ENCODE measurements at regions not wholly inside any gene's neighbourhood (a gene's known extent, or its start where the extent isn't known, plus 50 kb on each side); places are given as distances from the start of the nearest gene placed in this dataset.
"Not testable (repeated sequence)": the region's sequence is repeated elsewhere in the genome, so short reads cannot be mapped to it uniquely, and the experiment has no call there.

DNA sequence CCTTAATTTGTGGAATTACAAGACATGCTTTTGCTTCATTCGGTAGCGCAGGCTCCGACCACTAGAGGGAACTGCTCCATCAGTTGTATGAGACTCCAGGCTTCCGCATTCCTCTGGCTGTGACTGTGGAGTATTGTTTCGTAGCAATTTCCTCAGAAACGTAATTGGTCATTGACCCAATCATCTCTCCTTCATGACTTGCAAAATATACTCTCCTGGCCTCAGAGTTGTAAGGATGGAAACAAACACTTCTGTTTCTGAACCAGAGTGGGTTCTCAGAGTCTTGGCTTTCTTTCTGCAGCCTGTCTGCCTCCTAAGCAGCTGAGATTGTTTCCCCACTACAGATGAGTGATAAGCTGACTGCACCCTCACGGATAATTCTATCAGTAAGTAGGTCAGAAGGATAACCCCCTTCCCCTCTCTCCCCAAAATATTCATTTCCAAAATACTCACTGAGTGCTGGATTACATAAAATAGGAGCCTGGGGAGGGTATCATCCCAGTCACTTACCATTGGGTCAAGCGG is 146.8 kb upstream of the ZC3H12C start:
- peak; percentile 8 to 24 for DNase-seq

DNA sequence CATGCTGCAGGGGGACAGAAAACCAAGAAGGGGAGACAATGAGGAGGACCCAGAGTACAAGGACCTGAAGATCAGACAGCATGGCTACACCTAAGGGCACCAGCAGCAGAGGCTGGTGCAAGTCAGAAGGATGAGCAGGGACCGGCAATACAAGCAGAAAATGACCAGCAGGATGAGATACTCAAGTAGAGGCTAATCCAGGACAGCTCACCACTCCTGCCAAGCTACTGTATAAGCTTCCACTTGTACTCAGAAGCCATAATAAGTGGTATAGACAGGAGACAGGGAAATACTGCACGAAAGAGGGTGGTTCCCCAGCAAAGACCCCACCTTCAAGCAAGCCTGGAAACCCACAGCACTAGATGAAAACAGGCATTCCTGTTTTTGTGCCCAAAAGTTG is 138.7 kb upstream of the ZC3H12C start:
- no peak for DNase-seq

DNA sequence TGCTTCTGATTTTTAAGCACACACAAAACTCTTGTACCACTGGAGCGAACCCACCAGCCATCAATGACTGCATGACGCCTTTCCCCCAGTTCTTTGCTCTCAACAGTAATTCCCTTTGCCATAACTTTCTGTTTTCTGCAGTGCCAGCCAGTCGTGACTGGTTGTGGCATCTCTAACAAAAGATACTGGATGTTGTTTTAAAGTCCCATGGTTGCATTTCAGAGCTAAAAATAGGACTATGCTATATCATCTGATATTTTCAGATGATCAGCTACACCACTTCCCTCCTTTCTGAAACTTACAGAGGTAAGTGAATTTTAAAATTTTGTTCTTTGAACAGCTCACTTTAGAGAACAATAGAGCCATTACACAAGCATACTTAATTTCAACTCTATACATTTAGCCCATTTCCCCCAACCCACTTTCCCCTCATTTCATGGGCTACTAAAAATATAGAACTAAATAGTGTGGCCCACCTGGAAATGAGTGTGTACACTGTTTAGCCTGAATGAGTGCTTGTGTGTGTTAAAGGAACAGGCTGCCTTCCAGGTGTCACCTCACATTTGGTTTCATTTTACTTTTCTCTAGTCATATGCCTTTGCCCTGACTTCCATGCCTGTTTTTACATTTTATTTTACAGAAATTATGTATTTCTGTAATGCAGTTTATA is 136.9 kb upstream of the ZC3H12C start:
- DNase-seq, result no peak

DNA sequence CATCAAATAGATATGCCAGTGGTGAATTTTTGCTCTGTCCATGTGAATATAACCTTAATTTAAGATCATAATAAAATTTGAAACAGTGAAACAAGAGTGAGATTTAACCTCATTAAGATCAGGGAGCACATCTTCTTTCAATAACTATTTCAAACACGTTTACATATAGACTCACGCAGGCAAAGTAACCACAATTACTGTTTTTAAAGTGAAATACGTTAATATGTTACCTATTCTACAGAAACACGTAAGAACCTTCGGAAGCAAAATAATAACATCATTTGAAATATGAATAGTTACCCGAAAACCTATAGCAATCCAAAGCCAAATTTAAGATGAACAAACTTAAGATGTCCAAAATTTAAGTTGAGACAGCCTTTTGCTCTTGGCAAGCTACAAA is 136.2 kb upstream of the ZC3H12C start:
- no peak for DNase-seq

DNA sequence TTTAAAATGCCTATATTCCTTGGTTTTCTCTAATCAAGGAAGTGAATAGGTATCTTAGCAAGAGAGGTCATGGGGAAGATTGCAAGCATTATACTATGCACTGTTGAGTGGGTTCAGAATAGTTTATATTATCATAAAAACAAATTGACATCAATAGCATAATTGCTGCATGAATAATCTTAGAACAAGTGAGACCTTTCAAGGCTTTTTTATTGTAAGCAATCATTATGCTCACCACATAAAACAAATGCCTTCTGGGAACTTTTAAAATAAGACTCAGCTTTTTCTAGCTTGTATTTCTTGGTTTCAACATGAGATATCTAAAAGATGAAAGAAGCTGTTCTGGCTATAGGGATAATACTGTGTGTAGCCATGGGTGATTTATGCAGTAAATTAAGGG is 135.6 kb upstream of the ZC3H12C start:
- no peak for DNase-seq

DNA sequence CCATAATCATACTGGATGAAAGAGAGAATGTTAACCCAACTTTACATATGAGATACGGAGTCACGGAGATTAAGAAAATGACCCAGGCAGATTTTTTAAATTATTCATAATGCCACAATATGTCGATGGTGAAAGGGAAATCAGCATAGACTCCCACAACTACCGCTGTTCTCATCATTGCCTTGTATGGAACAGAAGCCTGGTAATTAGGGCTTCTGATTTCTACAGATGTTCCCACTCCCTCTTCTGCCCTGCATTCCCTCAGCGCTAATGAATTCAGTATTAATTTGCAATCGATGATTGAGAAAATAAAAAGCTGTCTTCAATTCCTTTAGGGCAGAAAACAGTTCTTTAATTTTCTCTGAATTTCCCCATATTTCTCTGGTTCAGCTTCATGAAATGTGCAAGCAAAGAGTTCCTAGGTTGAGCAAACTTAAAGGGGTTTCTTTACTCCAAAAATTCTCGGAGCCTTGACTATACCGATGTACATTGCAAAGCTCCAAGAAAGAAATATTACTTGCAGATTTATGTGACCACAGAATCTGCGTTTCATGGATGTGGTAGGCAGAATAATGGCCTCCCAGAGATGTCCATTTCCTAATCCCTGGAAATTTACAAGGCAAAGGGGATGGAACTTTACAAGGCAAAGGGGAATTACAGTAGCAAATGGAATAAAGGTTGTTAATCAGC is 134.9 kb upstream of the ZC3H12C start:
- DNase-seq, result no peak

DNA sequence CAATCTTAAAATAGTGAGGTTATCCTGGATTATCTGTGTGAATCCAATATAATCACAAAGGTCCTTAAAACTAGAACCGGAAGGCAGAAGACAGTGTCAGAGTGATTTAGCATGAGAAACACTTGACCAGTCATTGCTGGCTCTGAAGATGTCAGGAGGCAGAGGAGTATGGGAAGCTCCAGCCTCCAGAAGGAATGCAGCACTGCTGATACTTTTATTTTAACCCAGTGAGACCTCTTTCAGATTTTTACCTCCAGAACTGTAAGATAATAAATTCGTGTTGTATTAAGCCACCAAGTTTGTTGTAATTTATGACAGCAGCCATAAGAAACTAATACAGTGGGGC is 134.4 kb upstream of the ZC3H12C start:
- no peak for DNase-seq

DNA sequence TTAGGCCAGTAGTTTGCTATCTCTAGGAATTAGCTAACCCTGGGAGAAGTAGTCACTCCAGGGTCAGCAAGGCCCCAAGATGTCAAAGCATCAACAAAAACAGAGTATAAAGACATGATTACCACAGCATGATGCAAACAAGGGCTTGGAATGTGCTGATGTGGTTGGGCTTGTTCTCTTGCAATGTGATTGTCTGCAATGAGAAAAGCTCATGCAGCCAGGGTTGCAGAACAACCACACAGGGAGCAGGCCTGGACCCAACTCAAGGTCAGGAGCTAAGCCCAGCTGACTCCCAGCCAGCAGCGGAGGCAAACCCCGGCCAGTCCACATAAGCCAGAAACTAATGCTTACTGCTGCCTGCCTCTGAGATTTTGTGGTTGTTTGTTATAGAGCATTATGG is 132.4 kb upstream of the ZC3H12C start:
- no peak for DNase-seq

DNA sequence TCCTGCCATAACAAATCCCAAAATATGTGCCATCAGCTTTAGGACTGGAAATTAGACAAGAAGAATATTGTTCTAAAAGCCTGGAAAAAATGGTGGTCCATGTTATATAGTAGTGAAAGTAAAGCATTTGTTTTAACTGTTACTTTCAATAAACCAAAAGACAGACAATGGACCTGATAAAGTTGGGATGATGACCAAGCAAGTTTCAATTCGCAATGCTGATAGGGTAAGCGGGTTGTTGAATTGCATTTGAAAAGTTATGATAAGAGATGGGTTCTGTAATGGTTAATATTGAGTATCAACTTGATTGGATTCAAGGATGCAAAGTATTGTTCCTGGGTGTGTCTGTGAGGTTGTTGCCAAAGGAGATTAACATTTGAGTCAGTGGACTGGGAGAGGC is 131.9 kb upstream of the ZC3H12C start:
- DNase-seq, result no peak

DNA sequence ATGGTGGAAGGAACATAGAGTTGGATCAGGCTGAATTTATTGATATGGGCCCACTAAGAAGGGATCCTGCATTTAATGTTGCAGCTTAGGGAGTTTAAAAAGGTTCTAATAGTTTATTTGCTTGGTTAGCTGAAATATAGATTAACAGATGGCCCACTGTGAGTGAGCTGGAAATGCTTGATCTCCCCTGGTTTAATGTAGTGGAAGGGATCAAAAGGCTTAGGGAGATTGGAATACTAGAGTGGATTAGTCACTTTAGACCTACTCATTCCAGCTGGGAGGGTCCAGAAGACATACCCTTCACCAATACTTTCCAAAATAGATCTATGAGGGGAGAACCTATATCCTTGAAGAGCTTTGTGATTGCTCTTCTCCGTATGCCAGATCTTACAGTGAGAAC is 130.1 kb upstream of the ZC3H12C start:
- DNase-seq, result no peak

DNA sequence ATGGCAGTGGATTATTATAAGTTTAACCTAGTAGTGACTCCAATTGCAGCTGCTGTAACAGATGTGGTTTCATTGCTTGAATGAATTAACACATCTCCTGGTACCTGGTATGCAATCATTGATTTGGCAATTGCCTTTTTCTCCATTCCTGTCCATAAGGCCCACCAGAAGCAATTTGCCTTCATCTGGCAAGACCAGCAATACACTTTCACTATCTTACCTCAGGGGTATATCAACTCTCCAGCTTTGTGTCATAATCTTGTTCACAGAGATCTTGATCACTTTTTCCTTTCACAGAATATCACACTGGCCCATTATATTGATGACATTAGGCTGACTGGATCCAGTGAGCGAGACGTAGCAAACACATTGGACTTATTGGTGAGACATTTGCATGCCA is 128.7 kb upstream of the ZC3H12C start:
- no peak for DNase-seq

DNA sequence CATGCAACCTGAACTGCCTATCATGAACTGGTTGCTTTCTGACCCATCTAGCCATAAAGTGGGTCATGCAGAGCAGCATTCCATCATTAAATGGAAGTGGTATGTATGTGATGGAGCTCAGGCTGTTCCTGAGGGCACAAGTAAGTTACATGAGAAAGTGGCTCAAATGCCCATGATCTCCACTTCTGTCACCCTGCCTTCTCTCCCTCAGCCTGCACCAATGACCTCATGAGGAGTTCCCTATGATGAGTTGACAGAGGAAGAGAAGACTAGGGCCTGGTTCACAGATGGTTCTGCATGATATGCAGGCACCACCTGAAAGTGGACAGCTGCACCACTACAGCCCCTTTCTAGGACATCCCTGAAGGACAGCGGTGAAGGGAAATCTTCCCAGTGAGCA is 127.7 kb upstream of the ZC3H12C start:
- DNase-seq, result not testable (repeated sequence)

DNA sequence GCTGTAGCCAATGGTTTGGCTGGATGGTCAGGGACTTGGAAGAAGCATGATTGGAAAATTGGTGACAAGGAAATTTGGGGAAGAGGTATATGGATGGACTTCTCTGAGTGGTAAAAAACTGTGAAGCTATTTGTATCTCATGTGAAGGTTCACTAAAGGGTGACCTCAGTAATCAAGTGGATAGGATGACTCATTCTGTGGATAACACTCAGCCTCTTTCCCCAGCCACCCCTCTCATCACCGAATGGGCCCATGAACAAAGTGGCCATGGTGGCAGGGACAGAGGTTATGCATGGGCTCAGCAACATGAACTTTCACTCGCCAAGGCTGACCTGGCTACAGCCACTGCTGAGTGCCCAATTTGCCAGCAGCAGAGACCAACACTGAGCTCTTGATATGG is 127.3 kb upstream of the ZC3H12C start:
- not testable (repeated sequence) for DNase-seq

DNA sequence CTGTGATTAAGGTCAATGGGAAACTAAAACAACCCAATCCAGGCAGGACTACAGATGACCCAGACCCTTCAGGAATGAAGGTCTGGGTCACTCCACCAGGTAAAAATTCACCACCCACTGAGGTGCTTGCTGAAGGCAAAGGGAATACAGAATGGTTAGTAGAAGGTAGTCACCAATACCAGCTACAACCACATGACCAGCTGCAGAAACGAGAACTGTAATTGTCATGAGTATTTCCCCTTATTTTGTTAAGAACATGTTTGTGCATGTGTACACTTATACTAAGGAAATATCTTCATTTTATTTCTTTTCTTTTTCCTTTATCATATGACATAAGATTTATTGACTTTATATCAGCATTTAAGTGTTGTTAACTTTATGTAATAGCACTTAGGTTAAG is 126.1 kb upstream of the ZC3H12C start:
- not testable (repeated sequence) for DNase-seq

DNA sequence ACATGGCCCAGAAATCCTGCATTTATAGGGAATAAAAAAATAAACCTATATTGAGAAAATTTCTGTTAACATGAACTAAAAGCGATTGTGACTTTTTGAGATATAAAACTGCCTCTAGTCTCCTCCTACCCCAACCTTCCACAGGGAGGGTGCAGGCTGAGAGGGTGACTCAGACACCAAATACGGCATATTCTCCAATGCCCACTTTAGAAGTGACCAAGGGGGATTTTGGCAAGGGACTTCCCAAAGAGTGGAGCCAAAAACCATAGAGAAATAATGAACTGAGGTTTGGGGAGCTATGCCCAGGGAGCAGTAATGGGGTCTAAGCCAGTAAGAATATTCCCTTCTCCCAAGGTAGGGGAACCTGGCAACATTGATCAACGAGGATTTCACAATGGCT is 124.9 kb upstream of the ZC3H12C start:
- DNase-seq, result no peak

DNA sequence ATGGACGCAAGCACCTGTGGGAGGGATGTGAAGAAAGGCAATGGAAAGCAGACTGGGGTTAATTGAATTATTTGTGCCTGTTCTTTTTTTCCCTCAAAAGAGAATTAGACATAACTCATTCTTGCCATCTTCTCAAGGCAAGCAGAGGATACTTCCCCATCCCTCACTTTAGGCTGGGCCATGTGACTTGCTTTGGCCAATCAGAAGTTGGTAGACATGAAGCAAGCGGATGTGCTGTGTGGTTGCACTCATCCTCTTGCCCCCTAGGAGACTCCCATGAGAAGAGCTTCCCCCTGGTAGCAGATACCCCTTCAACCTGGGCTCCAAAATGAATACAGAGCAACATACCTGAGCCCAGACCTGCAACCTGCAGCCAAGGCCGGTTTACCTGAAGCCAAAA is 124.4 kb upstream of the ZC3H12C start:
- no peak for DNase-seq

DNA sequence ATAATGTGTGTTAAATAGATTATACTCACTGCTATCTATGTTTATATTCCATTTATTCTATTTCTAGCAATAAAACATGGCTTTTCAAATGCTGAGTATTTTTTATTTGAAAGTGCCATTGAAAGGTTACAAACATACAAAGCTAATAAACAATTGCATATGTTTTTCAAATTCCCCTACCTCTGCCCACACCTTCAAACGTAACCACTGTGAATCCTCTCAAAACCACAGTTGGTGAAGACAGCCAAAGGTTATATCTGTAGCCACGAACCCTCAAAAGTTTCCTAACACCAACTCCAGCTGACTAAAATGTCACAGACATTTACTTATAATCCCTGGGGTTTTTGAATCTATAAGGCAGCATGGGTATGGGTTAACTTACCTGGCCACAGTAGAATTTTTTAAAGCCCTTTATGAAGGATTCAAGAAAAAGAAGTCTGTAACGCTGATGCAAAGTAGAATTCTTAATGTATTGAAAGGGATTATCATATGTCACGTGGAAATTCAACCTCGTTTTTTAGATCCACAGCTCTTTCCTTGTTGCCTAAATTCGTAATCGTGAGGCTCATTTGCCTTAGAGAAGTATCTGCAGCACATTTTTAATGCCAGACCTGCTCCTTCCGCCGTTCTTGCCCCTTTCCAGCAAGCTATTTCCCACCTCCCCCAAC is 122.5 kb upstream of the ZC3H12C start:
- DNase-seq, result no peak

DNA sequence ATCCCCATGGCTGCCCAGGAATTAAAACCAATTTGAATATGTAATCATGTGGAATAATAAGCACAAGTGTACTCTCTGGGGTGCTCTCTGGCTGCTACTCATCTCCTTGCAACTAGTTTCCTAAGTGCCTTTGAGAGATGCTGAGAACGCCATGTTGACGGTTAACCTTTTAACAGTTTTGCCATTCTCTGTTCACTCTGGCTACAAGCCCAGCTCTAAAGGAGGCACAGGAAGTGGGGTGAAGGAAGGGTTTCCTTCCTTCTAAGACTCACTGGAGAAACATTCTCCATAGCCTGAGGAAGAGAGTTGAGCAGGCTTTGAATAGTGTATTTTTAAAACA is 122.0 kb upstream of the ZC3H12C start:
- no peak for DNase-seq

DNA sequence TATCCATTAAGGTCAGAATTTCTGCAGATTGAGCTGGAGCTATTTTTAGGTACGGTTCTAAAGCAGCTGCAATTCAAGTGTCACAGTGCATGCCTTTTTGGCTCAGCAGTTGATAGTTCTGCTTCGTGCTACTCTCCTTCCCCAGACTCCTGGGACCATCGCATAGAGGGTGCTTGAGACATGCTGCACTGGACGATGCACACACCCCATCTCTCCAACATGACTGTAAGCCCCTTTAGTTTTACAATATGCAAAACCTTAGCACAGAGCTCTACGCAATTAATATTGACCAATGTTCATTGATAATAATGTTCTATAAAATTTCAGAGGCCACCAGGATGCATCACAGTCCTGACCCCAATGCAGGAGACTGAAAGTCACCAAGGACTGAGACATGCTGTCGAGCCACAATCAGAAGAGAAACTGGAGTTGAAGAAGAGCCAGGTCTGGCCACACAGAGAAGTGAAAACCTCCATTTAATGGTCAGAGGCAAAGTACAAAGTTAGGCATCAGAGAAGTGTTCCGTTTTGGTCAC is 120.9 kb upstream of the ZC3H12C start:
- DNase-seq, result no peak

DNA sequence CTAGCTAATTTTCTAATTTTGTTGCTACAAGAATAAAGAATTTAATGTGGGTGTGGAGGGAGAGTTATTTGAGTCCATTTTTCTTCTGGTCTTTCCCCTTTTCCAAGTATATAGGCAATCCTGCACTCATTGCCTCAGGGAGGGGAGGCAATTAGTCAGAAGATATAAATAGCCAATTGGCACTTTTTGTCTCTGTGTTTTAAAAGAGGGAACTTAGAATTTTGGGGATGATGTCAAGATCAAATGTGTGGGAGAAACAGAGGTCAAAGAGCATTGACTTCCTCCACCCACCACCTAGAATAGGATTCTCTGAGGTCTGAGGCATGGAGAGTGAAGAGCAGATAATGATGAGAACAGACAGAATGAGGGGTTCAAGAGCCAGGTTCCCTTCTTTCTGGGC is 120.3 kb upstream of the ZC3H12C start:
- no peak for DNase-seq

DNA sequence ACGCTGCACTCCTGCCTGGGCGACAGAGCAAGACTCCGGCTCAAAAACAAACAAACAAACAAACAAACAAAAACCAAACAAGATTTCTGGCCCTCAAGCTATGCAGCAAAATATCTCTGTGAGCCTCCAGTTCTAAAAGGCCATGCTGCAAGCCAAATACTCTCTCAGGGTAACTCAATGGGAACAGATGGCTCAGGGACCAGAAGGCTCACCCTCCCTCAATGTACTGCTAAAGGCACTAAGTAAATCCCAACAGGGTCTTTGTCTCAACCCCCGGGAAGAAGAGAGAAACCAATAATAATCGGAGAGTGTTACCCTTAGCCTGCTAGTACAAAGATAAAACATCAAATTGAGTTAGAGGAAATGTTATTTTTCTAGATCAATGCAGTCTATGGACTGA is 119.7 kb upstream of the ZC3H12C start:
- no peak for DNase-seq

DNA sequence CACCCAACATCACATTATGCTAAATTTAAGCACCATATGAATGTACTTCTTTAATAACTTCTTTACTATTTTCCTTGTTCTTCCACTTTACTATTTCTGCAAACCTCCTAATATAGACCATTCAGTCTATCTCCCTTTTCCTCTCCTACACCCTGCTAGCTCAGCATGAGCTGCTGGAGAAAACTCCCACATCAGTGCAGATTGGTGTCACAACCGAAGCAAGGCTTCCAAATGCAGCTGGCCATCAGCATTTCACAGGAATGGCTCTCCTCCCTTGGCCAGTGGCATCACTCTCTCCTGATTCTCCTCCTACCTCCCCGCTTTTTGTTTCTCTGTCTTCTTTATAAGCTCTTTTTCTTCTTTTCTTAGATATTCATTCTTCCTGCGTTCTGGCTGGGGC is 118.7 kb upstream of the ZC3H12C start:
- DNase-seq, result no peak

DNA sequence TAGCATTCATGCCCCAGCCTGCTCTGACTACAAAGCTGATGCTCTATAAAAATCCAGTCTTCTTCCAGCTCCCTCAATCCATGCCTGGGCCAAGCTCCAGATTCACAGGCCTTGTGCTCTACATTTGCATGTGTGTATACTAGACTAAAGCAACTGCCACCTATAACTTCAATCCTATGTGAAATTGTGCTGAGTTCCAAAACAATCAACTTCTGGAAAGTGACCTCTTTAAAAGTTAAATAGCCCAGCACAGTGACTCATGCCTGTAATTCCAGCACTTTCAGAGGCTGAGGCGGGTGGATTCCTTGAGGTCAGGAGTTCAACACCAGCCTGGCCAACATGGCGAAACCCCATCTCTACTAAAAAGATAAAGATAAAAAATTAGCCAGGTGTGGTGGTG is 114.3 kb upstream of the ZC3H12C start:
- no peak for DNase-seq

DNA sequence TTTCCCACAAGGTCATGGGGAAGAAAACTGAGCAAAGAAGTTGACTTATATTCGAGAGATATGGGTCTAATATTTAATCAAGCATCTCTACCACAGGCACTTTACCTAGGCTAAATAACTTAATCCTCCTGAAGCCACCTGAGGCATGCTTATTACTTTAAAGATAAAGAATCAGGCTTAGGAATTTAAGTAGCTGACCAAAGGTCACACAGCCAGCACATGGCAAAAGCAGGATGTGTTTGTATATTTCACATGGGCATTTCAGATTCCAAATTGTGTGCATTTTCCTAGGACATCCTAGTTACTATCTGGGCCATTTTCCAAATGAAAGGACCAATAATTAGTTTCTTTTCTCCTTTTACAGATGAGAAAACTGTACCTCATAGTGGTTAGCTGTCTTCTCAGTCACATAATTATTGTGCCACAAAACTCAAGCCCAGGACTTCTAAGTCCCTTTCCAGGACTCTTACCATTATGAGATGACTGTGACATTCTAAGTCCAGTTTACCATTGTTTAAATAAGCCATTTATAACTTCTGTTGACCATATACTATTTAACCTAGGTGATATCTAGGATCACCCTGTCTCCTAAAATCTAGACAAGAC is 112.1 kb upstream of the ZC3H12C start:
- DNase-seq, result no peak

Data from activated CD4-positive, alpha-beta T cell treated with anti-CD3 and anti-CD28 coated beads for 4 hours (primary cell).